GM18873 (cell line): ENCODE measurements at regions not wholly inside any gene's neighbourhood (a gene's known extent, or its start where the extent isn't known, plus 50 kb on each side); places are given as distances from the start of the nearest gene placed in this dataset.
"Not testable (repeated sequence)": the region's sequence is repeated elsewhere in the genome, so short reads cannot be mapped to it uniquely, and the experiment has no call there.

Experiments used
- ATAC-seq: cut with Tn5 transposase; IDR thresholded peaks from one replicate; pipeline ENCODE4 v1.9.1; 2021; ENCODE audit warnings: mild to moderate bottlenecking, moderate library complexity, moderate number of reproducible peaks; ENCODE audit not compliant: unreplicated experiment, low FRiP score

DNA sequence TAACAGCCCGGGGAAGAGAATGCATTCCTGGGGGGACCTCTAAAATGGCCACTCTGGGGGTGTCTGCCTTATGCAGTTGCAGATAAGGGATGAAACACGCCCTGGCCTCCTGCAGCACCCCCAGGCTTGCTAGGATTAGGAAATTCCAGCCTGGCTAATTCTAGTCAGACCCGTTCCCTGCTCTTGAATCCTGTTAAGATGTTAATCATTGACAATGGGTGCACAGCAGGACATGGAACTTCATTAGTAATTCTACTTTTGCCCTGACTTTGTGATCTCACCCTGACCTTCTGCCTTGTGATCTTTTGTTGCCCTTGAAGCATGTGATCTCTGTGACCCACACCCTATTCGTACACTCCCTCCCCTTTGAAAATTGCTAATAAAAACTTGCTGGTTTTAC, 131.7 kb upstream of the ADGRL4 start:
- not testable (repeated sequence) for ATAC-seq

DNA sequence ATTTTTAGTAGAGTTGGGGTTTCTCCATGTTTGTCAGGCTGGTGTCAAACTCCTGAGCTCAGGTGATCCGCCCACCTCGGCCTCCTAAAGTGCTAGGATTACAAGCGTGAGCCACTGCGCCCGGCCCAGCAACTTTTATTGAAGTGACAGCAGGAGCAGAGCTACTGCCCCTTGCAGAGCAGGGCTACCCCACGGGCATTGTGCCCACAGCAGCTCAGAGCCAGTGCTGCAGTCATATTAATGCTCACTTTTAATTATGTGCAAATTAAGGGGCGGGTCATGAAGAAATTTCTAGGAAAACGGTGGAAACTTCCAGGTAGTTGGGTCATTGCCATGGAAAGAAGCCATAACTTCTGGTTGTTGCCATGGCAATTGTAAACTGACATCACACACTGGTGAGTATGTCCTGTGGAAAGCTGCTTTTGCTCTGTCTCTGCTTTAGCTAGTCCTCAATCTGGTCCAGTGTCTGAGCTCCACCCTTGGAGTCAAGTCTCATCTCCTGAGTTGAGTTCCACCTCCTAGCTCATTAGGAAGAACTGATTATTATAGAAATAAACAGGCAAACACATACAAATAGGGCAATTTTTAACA, 127.3 kb upstream of the ADGRL4 start:
- ATAC-seq: no peak

DNA sequence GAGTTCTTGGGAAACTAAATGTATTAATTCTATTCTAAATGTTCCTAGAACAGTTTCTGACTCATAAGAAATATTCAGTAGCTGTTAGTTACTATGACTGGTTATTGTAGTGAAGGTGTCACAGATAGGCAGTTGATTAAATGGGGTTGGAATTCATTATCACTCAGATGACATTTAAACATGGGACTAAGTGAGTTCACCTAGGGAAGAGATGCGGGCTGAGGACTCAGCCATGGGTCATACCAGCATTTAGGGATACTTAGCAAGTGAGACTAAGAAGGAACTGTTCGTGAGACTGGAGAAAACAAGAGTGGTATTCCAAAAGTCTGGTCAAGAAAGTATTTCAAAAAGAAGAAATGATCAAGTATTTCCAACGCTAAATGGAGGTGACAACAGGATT, 125.1 kb upstream of the ADGRL4 start:
- no peak for ATAC-seq

DNA sequence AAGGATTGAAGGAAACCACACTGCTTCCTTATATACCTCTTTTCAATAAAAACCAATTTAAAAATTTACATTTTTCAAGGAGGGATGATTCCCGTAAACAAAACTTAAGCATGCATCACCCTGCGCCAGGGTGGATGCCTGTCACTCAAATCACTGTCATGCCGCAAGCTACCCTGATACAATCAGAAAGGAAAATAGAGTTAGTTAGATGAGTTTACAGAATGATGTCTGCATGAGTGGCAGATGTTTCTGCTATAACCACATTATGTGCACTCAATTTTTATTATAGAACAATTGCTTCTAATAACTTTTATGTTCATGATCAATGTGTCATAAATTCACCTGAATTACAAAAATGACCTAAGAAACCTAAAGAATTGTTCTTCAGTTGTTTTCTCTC, 123.4 kb upstream of the ADGRL4 start:
- no peak for ATAC-seq

DNA sequence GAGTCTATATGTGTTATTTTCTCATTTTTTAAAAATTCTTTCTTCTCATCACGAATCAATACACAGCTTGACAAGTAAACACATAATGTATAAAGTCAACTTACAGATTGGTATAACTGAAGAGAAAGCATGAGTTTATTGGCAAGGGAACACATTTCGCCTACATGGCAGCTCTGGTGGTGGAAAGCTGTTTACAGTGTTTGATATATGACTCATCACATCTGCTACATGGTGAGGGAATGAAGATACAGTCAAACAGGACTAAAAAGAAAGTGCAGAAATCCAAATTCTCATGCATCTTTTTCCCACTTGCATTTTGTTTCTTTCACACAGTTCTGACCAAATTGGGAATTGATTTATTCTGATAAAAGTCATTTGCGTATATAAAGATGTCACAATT, 122.2 kb upstream of the ADGRL4 start:
- no peak for ATAC-seq

DNA sequence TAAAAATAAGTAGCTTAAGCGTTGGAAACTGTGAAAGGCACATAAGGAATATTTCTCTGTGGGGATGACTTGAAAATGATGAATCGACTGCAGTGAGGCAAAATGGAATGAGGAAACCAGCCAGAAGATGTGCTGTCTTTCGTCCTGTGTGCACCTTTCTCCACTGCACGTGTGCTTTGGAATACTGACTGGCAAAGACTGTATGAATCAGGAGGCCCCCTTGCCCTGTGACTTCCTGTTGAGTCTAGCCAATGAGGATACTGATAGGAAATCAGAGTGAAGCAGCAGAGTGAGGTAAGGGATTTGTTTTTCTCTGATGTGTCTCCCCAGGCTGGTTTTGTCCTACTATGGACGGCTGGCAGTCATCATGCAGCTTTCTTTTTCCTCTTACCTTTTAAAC, 118.2 kb upstream of the ADGRL4 start:
- no peak for ATAC-seq

DNA sequence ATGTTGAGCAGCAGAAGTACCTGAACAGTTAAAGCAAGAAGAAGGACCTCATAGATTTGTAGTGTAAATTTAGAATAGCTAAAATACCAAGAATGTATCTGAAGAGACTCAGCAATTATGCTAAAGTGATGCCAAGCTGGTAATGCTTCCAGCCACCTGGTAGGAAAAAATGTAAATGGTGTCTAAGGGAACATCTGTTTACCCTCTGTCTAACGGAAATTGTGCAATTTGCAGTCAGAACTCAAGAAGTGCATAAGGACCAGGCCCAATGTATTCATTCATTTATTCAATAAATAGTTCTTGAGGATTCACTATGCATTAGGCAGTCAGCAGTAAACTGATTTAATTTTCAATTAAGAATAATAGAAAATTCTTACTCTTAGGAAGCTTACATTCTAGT, 116.0 kb upstream of the ADGRL4 start:
- ATAC-seq: no peak

DNA sequence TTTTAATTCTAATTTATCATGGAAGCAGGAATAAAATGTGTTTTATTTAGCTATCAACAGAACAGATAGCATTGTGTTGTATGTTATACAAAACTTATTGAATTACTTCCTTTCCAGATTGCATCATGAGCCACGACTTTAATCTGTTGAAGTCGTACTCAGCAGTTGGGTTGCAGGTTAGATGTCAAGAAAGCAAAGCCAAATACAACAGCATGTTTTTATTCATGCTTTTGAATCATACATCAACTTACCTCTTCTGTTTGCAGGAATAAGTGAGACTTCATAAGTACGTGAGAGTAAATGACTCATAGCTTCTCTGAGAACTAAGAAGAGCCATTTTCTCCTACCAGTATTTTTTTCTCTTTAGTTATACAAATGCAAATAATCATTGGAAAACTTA, 110.8 kb upstream of the ADGRL4 start:
- no peak for ATAC-seq

DNA sequence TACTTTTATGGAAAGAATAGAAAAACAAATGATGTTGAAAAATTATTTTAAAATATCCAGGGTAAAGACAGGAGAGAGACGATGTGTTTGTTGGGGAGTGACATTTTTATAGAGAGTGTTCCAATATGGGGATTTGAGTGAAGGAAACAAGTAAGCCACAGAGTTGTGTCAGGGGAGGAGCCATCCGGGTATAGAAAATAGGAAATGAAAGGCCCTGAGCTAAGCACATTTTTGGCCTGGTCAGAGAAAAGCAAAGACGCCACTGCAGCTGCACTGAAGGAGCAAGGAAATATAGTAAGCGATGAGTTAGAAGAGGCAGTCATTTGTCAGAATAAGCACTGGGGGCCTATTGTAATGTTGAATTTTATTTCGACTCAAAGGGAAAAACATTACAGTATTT, 107.3 kb upstream of the ADGRL4 start:
- ATAC-seq: no peak

DNA sequence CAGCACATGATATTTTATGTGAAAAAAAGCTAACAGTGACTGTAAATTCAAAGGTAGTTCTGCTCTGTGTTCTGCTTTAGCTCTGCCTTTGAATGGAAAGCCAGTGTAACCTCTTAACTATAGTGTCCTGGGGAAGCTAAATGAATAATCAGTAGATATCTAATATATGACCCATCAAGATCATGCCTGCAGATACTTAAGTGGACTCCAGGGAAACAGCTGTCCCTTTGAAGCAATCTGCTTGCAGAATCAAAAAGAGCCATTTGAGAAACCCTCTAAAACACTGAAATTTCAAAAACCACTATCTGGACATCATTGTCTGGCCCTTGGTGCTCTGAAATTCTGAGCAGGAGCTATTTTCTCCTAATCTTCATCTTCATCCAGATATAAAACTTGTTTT, 104.2 kb upstream of the ADGRL4 start:
- no peak for ATAC-seq

DNA sequence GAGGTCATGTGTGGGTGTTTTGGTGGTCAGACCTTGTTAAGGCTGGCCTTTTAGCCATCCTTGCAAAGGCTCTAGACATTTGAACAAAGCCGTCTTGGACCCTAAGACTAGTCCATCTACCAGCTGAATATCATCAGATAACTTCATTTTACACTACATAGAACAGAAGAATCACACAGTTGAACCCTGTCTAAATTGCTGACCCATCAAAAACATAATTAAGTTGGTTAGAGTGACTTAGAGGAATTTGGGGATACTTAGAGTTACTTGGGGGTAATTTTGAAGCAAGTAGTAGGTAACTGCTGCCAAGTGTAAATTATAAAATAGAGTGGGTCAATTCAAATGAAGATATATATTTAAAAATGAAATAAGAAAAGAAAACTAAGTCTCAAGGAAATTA, 102.9 kb upstream of the ADGRL4 start:
- no peak for ATAC-seq

DNA sequence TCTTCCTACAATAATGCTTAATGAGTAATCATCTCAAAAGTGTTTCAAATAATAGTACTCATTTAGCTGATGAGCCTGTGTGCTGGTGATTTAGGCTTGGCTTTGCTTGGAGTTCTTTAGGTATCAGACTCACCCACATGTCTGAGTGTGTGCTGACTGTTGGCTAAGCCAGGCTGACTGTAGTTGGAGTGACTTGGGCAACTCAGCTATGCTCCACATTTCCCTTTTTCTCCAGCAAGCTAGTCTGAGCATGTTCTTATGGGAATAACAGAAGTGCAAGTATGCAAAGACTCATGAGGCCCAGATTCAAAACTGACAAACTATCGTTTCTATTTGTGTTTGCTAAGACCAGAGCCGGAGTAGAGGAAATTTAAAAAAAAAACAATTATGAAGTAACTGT, 99.0 kb upstream of the ADGRL4 start:
- ATAC-seq: no peak

DNA sequence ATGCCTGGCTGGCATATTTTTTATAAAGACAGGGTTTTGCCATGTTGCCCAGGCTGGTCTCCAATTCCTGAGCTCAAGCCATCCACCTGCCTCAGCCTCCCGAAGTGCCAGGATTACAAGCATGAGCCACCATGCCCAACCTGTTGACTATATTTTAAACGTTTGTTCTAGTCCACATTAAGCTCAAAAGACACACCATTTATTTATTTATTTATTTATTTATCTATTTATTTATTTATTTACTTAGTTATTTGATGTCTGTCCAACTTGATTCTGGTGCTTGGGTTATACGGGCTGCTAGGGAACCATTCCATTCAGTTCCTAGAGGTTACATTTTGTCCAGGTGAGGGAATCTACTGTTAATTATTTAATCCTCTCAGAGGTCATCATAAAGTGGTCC, 98.1 kb upstream of the ADGRL4 start:
- no peak for ATAC-seq

DNA sequence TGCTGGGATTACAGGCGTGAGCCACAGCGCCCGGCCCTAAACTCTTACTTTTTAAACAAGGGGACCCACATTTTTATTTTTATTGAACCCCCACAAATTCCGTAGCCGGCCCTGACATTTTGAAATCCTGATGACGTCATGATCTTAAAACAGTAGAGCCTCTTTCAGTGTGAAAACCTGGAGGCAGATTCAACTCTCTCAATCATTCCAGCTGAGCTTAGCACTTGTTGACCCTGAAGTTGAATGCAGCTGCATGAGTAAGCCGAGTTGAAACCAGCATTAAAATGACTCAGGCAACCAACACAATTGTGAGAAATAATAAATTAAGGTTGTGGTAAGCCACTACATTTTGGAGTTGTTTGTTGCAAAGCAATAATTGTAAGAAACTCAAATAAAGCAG, 93.9 kb upstream of the ADGRL4 start:
- no peak for ATAC-seq

DNA sequence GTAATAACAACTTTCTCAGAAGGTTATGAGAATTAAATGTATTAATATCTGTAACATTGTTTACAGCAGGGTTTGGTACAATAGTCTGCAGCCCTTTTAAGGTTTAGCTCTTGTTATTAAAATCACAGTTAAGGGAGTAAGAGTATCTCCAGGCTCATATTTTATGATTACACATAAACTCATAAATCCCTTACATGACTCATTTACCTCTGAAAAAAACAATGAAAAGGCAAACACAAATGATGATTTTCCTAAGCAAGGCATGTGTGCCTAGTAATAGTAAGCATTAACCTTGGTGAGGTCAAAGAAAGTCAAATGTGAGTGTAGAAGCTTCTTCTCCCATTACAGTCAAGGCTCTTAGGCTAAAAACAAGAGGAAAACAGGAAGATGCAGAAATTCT, 84.5 kb upstream of the ADGRL4 start:
- ATAC-seq: no peak

DNA sequence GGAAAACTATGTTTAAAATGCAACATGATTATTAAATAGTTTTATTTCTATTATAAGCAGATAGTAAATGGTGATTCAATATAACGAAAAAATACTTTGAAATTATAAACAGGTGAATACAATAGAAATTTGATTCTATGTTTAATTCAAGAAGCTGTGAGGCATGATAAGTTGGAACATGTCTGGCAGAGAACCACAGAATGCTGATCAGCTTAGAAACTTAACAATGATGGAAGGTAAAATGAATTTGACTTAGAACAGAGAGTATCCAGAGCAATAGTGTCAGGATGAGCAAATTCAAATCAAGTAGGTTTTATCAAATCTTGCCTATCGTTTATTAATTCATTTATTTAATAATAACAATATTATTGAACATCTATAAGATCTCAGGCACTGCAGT, 83.4 kb upstream of the ADGRL4 start:
- no peak for ATAC-seq

DNA sequence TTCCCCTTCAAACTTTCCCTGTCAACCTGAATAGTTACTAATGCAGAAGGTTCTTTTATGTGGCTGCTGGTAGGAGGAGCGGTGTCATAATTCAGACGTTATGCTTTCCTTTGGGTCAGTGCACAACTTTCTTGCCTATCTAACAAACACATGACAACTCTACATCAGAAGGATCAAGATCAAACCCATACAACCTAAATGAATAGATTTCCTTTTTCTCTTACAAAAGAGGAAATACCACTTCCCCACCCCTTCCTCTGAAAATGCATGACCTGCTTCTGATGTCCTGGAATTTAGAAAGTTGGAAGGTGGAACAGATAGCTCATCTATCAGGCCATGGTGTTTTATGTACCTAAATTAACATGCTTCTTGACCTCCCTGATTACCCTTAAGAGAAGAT, 75.7 kb upstream of the ADGRL4 start:
- no peak for ATAC-seq

DNA sequence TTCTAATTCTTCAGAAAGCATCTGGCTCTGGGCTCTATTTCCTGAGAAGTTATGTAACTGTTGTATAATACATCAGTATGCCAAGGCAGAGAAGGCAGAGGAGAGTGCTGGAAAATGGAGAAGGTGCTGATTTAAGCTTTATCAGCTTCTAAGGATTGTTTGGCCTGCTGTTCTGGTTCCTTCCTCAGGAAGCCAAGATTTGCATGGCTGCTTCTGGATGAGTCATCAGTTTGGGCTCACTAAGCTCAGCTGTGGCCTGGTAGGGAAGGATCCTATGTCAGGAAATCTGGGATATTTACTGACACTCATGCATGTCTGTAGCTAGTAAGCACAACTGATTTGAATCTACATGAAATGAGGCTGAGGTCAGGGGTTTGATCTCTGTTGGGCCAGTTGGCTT, 73.2 kb upstream of the ADGRL4 start:
- ATAC-seq: no peak

DNA sequence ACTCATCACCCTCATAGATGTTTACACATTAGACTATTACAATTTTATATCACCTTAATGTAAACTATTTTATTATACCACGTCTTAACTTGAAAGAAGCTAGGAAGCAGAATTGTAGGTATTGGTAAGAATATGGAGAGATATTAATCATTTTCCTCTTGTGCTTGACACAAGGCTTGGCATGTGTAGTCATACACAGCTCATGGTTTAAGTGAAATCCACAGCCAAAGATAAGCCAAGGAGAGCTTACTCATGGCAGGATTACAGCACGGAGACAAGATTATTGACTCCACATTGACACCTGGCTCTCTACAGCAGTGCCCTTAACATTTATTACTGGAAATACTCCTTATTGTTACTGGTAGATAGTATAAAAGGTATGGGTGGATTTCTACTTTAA, 68.4 kb upstream of the ADGRL4 start:
- no peak for ATAC-seq

DNA sequence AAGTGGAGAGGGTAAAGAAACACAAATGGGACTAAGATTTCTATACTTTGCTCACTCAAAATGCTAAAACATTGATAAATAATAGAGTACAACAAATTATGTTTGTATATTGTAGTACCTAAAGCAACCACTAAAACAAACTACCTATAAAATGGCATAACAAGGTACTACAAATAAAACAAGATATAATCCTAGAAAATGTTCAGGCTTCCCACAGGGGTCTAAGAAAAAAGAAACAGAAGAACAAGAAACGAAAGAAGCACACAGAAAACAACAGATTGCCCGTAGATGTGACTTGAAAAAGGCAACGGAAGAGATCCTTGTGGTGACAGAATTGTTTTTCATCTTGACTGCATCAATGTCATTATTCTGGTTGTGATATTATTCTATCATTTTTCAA, 63.3 kb upstream of the ADGRL4 start:
- ATAC-seq: no peak

DNA sequence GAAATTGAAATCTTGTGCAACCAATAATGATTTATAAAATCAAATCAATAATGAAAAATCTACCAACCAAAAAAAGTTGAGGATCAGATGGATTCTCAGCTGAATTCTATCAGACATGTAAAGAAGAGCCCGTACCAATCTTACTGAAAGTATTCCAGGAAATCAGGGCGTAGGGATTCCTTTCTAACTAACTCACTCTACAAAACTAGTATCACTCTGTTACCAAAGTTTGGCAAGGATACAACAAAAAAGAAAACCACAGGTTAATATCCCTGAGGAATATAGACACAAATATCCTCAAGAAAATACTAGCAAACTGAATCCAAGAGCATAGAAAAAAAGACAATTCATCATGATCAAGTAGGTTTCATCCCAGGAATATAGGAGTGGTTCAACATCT, 52.8 kb upstream of the ADGRL4 start:
- no peak for ATAC-seq
